ENCODE measurements at regions not wholly inside any gene's neighbourhood (a gene's known extent, or its start where the extent isn't known, plus 50 kb on each side); places are given as distances from the start of the nearest gene placed in this dataset.

DNA sequence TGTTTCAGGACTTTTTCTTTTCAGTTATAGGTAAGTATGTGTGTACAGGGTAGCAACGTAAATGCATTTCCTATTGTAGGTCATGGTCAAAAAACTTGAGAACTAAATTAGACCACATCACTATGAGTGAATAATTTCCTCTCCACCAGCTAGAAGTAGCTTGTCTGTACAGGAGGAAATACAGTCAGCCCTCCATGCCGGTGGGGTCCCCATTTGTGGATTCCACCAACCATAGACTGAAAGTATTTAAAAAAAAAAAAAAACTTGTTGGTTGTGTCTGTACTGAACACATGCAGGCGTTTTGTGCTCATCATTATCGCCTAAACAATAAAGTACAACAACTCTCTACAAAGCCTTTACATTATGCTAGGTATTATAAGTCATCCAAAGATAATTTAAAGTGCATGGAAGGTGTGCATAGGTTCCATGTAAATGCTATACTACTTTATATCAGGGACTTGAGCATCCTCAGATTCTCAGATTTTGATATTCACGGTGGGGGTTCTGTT, 94.2 kb upstream of the NDUFV2 start (continued):
- TF ChIP-seq, protein P1, sequence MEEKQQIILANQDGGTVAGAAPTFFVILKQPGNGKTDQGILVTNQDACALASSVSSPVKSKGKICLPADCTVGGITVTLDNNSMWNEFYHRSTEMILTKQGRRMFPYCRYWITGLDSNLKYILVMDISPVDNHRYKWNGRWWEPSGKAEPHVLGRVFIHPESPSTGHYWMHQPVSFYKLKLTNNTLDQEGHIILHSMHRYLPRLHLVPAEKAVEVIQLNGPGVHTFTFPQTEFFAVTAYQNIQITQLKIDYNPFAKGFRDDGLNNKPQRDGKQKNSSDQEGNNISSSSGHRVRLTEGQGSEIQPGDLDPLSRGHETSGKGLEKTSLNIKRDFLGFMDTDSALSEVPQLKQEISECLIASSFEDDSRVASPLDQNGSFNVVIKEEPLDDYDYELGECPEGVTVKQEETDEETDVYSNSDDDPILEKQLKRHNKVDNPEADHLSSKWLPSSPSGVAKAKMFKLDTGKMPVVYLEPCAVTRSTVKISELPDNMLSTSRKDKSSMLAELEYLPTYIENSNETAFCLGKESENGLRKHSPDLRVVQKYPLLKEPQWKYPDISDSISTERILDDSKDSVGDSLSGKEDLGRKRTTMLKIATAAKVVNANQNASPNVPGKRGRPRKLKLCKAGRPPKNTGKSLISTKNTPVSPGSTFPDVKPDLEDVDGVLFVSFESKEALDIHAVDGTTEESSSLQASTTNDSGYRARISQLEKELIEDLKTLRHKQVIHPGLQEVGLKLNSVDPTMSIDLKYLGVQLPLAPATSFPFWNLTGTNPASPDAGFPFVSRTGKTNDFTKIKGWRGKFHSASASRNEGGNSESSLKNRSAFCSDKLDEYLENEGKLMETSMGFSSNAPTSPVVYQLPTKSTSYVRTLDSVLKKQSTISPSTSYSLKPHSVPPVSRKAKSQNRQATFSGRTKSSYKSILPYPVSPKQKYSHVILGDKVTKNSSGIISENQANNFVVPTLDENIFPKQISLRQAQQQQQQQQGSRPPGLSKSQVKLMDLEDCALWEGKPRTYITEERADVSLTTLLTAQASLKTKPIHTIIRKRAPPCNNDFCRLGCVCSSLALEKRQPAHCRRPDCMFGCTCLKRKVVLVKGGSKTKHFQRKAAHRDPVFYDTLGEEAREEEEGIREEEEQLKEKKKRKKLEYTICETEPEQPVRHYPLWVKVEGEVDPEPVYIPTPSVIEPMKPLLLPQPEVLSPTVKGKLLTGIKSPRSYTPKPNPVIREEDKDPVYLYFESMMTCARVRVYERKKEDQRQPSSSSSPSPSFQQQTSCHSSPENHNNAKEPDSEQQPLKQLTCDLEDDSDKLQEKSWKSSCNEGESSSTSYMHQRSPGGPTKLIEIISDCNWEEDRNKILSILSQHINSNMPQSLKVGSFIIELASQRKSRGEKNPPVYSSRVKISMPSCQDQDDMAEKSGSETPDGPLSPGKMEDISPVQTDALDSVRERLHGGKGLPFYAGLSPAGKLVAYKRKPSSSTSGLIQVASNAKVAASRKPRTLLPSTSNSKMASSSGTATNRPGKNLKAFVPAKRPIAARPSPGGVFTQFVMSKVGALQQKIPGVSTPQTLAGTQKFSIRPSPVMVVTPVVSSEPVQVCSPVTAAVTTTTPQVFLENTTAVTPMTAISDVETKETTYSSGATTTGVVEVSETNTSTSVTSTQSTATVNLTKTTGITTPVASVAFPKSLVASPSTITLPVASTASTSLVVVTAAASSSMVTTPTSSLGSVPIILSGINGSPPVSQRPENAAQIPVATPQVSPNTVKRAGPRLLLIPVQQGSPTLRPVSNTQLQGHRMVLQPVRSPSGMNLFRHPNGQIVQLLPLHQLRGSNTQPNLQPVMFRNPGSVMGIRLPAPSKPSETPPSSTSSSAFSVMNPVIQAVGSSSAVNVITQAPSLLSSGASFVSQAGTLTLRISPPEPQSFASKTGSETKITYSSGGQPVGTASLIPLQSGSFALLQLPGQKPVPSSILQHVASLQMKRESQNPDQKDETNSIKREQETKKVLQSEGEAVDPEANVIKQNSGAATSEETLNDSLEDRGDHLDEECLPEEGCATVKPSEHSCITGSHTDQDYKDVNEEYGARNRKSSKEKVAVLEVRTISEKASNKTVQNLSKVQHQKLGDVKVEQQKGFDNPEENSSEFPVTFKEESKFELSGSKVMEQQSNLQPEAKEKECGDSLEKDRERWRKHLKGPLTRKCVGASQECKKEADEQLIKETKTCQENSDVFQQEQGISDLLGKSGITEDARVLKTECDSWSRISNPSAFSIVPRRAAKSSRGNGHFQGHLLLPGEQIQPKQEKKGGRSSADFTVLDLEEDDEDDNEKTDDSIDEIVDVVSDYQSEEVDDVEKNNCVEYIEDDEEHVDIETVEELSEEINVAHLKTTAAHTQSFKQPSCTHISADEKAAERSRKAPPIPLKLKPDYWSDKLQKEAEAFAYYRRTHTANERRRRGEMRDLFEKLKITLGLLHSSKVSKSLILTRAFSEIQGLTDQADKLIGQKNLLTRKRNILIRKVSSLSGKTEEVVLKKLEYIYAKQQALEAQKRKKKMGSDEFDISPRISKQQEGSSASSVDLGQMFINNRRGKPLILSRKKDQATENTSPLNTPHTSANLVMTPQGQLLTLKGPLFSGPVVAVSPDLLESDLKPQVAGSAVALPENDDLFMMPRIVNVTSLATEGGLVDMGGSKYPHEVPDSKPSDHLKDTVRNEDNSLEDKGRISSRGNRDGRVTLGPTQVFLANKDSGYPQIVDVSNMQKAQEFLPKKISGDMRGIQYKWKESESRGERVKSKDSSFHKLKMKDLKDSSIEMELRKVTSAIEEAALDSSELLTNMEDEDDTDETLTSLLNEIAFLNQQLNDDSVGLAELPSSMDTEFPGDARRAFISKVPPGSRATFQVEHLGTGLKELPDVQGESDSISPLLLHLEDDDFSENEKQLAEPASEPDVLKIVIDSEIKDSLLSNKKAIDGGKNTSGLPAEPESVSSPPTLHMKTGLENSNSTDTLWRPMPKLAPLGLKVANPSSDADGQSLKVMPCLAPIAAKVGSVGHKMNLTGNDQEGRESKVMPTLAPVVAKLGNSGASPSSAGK (IDR thresholded peaks at IDR 0.05): no peak
- TF ChIP-seq ZNF584 (CRISPR knock-in tag; IDR thresholded peaks at IDR 0.05; ENCODE audit: low read depth): no peak
- TF ChIP-seq OTX1 (CRISPR knock-in tag; IDR thresholded peaks at IDR 0.05): no peak
- TF ChIP-seq ZNF512 (tag; IDR thresholded peaks at IDR 0.05): peak; percentile 22; the same call in 1 of the 2 replicates
- TF ChIP-seq HMG20A (CRISPR knock-in tag; conservative IDR thresholded peaks at IDR 0.05): no peak
- no peak for TF ChIP-seq TBP (optimal IDR thresholded peaks at IDR 0.05; ENCODE audit: low read depth, low read length)
- TF ChIP-seq HOMEZ (CRISPR knock-in tag; IDR thresholded peaks at IDR 0.05): 0 out of 2 replicates have a peak, but pooled peaks have one; percentile 42
- TF ChIP-seq BCL6 (CRISPR knock-in tag; IDR thresholded peaks at IDR 0.05): no peak
- TF ChIP-seq ZNF24 (IDR thresholded peaks at IDR 0.05): no peak
- 0 out of 2 replicates have a peak, but pooled peaks have one; percentile 13 for TF ChIP-seq KLF10 (CRISPR knock-in tag; IDR thresholded peaks at IDR 0.05)
- TF ChIP-seq TBL1XR1 (IDR thresholded peaks at IDR 0.05; ENCODE audit: low read length in 2 of 2): no peak
- no peak for TF ChIP-seq HOXB6 (CRISPR knock-in tag; IDR thresholded peaks at IDR 0.05; ENCODE audit: borderline replicate concordance)
- no peak for TF ChIP-seq CEBPB (tag; IDR thresholded peaks at IDR 0.05)

Measured in K562 (cell line).